SKM-1 (cell line): ENCODE measurements at regions not wholly inside any gene's neighbourhood (a gene's known extent, or its start where the extent isn't known, plus 50 kb on each side); places are given as distances from the start of the nearest gene placed in this dataset.
"Not testable (repeated sequence)": the region's sequence is repeated elsewhere in the genome, so short reads cannot be mapped to it uniquely, and the experiment has no call there.

Source experiments
- DNase-seq: peaks from one replicate; lab custom pipeline; 2025; ENCODE audit not compliant: unreplicated experiment; lab: John Stamatoyannopoulos, UW

DNA sequence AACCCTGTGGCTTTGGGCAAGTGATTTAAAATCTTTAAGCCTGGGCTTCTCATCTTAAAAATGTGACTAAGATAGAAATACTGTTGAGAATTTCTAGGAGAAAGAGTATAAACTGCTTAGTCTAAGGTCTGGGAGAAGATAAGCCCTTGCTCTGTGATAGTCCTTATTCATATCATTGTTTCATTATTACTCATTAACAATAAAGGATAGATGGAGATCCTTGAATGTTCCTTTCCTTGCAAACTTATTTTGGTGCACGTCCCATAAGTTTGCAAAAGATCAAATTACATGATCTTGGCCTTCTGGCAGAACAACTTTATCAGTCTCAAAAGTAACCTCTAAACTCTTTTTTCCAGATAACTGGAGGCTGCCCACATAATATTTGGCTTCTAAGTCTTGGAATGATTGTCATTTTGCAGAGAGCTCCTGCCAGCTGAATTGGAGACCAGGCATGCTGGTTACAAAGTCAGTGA lies 138.3 kb downstream of the FAM124B start:
- no peak for DNase-seq

DNA sequence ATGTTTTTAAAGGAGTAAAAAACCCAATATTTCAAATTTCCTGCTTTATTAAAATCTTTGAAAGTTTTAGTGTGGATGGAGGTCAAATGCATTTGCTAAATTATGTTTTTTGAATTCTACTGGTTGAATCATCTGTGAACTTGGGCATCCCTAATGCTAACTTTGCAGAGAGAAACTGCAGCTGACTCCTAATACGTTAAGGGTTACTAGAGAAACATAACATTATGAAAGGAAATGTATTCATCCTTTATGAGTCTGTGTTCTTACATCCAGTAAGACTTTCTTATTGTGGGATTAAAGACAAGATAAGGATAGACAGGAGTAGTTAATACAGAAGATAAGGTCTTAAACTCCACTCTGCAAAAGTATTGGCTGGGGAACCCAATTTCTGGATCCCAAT lies 140.6 kb downstream of the FAM124B start:
- no peak for DNase-seq

DNA sequence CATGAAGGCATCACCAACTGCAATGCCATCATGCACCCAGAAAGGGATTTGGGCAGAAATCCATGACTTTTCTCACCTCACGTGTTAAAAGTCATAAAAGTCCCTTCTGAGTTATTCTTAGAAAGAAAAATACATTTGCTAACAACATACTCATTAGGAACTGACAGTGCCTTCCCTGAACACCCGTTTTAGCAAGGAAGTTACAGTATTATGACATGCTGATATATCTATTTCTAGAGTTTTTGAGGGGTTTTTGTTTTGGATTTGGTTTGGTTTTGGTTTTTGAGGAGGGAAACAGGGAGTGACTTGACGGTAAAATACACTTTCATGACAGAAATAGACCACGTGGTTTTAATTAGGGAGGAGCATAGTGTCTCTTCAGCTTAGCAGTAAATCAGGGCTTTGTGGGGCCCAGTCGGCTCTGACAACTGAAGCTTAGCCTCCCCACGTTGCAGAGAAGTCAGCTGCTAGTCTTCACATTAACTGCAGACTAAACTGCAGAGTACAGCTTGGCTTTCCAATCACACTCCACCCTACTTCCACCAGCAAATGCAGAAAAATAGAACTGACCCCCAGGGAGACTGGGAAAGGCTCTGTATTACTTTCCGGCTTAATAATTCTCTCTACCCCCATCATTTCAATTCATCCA lies 141.4 kb downstream of the FAM124B start:
- no peak for DNase-seq

DNA sequence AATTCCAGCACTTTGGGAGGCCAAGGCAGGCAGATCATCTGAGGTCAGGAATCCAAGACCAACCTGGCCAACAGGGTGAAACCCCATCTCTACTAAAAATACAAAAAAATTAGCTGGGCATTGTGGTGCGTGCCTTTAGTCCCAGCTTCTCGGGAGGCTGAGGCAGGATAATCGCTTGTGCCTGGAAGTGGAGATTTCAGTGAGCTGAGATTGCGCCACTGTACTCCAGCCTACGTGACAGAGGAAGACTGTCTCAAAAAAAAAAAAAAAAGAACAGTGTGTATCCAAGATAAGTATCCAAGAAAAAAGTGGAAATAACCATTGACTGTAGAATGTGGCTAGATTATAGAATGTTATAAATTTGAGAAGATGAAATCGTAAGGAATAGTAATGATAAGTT lies 142.1 kb downstream of the FAM124B start:
- DNase-seq = no peak

DNA sequence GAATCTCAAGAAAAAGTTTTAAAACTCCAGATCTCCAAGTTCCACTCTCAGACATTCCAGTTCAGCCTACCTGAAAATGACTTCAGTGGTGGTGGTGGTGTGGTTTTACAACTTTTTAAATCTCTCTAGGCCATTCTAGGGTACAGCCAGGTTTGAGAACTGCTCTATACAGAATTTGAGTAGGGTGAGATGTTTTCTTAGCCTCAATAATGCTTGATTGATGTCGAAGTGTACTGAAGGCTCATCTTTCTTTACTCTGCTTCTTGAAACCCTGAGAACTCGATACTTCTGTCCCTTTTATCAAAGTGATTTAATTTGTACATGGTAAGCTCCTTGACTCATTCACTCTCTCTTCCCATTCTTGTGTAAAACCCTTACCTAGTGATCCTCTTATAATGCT lies 143.8 kb downstream of the FAM124B start:
- no peak for DNase-seq

DNA sequence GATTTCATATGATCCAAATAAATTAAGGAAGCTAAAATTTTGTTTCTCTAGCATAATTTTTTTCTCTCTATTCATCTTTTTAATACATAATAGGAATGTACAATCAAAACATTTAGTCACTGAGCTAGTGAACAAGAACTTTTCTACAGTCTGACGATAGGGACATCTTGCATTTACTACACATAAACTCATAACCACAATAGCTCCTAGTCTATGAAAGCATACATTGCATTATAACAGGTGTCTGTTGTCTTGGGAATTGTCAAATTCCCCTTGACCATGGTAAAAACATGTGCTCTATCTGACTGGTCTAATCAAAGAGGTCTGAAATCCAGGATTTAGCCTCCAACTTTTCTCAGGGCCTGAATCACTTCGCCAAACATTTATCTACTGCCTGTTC lies 144.8 kb downstream of the FAM124B start:
- no peak for DNase-seq

DNA sequence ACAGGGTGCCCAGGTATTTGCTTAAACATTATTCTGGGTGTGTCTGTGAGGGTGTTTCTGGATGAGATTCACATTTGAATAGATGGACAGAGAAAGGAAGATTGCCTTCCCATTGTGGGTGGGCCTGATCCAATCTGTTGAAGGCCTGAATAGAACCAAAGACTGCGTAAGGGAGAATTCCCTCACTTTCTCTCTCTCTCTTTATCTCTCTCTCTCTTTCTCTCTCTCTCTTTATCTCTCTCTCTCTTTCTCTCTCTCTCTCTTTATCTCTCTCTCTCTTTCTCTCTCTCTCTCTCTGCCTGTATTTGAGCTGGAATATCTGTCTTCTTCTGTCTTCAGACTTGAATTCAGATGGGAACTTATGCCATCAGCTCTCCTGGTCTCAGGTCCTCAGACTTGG lies 148.4 kb downstream of the FAM124B start:
- DNase-seq = no peak

DNA sequence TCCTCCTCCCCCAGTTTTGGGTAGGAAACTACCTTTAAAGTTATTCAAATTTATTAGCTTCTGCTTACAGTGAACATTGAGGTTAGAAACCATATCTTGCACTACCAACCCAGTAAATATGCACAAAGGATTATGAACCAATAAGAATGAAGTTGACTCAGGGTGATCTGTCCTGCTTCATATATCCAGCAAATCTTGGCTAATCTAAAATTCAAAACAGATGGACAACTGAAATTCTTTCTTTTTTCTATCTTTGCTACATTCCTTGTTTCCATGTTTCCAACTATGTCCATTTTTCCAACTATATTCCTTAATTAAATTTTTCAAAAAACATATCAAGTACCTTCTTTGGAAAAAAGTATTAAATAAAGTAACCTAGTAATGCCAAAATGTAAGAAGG lies 149.3 kb downstream of the FAM124B start:
- DNase-seq = no peak

DNA sequence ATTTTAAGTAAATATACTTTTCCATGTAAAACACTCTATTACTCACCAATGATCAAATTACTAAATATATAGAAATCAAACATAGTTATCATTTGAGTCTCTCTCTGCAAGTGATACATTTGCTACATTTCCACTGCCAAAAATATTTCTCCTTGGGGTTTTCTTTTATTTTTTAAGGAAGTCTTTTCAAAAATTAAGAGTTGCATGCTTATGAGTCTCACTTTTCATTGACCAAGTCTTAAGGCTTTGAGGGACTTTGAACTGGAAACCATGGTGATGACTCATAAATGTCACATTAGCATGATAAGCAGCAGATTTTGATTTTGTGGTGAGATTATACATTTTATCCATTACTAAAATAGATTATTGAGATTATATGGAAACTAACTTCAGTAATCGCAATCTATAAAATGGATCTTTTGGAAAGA lies 152.9 kb downstream of the FAM124B start:
- no peak for DNase-seq

DNA sequence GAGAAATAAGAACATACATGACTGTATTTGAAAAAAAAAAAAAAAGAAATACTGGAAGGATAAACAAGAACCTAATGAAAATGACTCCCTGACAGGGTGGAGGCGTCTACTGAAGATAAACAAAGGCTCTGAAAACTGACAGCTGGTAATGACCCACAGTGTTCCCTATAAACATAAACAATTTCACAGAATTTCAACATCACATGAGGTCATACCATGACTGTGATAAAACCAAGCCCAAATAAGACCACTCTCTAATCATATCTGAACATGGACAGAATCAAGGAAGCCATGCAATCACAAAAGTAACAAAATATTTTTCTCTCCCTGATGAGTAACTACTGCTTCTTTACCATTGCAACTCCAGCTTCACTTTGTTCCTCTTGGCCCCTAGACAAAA lies 159.3 kb downstream of the FAM124B start:
- no peak for DNase-seq

DNA sequence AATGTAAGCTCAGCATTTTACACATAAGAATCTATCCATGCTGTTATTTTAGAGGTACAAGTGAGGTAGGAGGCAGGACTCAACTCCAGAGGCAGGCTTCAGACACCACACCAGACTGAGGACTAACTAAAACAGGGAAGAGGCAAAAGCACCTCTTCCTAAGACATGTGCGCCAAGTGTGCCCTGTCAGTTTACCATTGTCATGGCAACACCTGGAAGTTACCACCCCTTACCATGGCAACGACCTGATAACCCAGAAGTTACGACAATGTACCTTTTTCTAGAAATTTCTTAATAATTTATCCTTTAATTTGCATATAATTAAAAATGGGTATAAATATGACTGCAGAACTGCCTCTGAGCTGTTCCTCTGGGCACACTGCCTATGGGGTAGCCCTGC lies 160.1 kb downstream of the FAM124B start:
- no peak for DNase-seq

DNA sequence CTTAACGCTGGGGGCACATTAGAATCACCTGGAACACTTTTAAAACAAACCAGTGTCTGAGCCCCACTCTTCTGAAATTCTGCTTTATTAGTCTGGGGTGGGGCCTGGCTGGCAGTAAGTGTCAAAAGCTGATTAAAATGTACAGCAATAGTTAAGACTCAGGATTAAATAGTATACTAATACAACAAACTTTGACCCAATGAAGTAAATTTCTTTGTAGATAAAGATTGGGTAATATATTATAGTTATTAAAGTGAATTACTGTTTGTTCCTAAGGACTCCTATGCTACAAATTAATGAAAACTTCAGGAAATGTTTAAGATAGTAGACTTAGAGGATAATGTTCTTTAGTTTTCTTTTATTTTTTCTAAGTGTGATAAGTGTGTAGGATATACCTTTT lies 160.9 kb downstream of the FAM124B start:
- DNase-seq = no peak

DNA sequence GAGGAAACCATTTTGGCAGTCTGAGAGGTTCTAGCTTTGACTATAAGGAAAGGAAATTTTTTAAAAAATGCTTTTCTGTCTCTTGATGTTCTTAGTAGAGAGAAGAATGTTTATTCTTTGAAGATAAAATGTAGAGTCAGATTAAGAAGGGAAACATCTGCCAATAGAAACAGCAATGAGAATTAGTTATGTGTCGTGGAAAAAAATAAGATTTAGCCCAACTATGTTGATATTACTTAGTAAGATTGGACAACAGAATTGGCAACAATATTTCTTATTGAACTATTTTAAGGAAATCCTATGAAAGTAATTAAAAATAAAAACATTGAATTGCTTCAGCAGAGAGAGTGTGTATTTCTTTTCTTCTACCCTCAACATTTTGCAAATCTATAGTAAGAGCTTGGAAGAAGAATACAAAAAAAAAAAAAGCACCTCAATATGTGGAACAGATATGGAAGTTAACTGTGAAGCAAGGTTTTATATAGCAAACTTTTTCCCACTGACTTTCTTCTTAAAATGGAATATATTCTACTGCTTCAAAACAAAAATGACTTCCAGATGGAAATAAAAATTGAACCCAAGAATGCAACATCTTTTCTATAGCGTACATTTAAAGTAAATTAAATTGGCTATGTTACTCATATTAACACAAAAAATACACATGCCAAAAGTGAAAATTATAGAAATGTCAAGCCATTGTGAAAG lies 177.9 kb downstream of the FAM124B start:
- no peak for DNase-seq

DNA sequence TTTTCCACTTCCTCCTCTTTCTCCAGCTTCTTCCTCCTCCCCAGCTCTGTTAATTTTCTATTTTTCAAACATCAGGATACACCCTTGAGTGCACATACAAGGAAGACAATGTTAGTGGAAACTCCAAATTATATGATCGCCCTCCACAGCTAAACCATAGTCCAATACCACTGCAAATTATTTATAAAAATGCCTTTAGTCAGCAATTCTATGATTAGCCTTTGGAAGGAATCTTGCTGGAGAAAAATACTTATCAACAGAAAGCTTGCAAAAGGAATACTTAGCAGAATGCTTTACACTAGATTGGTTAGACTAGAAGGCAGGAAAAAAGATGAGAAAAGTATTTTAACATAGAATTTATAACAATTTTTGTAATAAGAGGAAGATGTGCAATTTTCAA lies 178.9 kb downstream of the FAM124B start:
- no peak for DNase-seq

DNA sequence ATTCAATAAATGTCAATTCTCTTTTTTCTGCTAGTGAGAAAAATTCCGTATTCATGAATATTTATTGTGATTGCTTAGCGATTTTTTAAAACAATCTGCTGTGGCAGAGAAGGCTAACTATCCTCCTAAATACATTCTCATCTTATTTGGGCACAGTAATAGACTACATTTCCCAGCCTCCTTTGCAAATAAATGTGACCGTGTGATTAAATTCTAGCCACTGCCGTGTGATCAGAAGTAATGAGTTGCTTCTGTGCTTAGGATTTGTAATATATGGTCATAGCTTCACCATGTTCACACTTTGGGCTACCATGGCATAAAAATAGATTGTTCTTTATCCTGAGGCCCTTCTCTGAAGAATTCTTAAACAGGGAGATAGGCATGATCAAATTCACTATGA lies 179.6 kb downstream of the FAM124B start:
- DNase-seq = no peak

DNA sequence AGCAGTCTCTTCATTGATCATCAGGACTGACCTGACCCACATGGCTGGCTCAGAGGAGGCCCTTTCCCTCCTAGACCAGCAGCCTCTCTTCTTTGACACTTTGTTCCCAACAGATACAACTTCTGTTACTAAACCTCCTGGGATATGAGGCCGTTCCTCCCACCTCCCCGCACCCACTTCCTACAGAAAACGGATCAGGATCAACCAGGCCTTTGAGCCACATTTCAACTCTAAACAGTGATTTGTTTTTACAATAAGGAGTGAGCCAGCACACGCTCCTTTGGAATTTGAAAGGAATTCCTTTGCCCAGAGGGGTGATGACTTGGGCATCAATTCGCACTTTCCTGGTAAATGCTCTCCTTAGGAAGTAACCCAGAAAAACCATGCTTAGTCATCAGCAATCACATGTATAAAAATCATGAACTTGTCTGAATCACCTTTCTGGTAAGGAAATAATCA lies 180.4 kb downstream of the FAM124B start:
- no peak for DNase-seq

DNA sequence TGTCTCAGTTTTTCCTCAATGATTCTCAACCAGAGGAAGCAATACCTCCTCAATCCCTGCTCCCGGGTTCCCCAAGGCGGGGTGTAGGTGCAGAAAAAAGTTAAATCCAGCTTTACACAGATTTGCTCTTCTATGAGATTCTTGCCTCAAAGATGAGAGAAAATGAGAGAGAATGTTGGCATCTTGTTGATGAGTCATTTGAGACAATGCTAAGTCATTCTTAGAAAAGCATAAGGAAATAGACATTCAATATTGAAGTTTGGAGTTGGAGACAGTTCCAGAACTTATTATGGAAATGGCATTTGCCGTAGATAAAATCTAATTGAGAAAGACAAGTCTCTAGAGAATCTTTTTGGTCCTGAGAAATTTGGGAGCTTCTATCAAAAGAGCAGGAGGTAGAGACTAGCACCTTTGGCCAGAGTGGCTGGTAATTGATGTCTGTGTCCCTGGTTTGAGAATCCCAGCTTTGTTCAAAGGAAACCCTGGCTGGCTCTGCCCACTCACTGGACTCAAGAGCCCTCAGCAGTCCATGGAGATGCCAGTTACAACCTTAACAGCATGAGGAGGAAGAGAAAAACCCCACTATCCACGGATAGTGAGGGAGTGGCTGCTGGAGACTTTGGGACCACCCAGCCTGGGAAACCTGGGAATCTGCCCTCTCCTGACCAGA lies 181.2 kb downstream of the FAM124B start:
- DNase-seq = no peak

DNA sequence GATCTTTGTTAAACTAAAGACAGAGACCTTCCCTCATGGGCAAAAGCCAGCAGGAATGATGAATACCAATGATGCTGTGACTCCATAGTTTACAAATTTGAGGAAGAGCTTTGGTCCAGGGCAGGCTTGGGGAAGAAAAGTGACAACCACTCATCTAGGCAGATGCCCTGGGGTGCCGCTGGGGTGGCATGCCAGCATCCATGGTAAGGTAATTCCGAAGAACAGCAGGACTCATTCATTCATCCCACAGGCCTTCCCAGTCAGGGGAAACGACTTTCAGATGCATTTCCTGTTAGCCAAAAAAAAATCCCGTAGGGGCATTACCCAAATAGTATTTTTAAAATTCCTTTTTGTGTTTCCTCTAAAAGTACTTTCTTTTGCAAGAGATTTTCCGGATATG lies 180.7 kb upstream of the SERPINE2 start:
- no peak for DNase-seq

DNA sequence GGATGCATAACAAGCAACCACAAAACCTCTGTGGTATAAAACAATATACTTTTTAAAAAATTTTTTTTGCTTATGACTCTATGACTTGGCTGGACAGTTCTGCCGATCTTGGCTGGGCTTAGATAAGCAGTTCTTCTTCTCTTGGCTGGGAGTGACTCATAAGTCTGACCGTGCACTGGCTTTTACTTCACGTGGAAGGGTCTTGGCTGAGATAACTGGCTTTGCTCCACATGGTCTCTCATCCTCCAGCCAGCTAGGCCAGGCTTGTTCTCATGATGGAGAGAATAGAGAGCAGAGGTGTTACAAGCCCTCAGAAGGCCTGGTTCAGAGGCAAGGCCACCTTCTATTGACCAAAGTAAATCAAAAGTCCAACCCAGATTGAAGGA lies 178.9 kb upstream of the SERPINE2 start:
- no peak for DNase-seq

DNA sequence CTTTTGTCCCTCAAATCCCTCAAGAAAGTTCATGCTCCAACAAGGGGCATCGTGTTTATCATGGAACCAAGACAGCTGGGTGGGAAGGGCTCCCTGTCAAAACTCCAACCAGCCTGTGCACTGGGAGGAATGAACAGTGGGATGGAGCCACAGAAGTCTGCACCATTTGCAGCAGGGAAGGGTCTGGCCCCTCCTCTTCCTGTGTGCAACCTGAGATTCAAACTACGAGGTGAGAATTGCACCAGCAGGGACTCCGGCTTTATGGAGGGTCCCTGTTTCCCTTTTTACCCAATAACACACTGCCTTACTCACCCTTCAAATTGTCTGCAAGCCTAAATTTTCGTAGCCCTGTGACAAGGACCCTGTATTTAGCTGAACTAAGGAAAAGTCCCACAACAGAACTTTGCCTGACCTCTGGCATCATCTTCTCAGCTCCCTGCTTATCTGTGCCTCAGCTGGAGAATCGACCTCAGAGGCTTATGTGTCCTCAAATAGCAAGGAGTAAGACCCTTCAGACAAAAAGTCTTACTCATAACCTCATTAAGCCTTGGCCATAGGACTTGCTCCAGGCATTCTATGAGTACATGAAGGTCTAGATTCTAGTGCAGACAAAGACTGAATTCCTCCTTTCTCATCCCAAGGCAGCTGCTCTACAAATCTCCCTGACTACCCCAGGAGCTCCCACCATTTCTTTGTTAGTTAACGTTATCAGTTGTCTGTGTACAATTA lies 178.3 kb upstream of the SERPINE2 start:
- DNase-seq = no peak

DNA sequence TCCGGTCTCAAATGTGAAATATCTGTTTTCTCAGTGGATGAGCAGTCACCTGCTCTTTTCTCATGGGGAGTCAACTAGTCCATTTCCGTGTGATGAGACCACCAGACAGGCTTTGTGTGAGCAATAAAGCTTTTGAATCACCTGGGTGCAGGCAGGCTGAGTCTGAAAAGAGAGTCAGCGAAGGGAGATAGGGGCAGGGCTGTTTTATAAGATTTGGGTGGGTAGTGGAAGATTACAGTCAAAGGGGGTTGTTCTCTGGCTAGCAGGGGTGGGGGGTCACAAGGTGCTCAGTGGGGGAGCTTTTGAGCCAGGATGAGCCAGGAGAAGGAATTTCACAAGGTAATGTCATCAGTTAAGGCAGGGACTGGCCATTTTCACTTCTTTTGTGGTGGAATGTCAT lies 176.5 kb upstream of the SERPINE2 start:
- DNase-seq = not testable (repeated sequence)

DNA sequence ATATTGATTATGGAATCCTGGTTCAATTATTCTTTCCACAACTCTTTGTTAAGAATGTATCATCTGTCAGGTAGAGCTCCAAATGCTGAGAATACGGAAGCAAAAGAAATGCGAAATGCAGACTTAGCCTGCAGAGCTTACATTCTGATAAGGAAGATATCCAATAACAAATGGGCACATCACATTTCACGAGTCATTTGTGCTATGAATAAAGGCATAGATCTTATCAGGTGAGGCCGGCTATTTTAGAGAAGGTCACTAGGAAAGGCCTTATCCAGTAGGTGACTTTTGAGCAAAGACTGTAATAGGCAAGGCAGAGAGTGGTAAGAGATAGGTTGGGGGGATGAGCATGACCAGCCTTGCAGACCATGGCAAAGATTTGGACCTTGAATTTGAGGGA lies 174.3 kb upstream of the SERPINE2 start:
- DNase-seq = no peak
